Amniotic epithelial cell (primary cell): ENCODE measurements at regions not wholly inside any gene's neighbourhood (a gene's known extent, or its start where the extent isn't known, plus 50 kb on each side); places are given as distances from the start of the nearest gene placed in this dataset.
"Not testable (repeated sequence)": the region's sequence is repeated elsewhere in the genome, so short reads cannot be mapped to it uniquely, and the experiment has no call there.

Source experiments
- DNase-seq: peaks from one replicate; pipeline ENCODE4 v3.0.0-alpha.2; 2010; ENCODE audit warnings: low read depth

DNA sequence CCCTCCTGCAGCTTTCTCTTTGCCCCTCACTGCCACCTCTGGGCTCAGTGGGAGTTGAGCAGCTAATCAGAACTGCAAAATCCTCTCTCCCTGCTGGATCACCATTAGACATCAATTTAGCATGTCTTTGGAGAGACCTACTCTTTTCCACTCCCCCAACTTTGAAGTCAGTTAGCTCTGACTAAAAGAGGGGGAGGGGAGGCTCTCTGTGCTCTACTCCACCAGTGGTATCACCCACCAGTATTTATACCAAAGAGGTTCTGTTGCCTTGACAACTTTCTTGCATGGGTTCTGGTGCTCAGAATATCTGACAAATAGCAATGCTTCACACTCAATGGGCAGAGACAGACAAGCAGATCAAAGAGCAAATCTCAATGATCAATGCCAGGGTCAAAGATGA is 146.2 kb upstream of the ROPN1 start:
- no peak for DNase-seq

DNA sequence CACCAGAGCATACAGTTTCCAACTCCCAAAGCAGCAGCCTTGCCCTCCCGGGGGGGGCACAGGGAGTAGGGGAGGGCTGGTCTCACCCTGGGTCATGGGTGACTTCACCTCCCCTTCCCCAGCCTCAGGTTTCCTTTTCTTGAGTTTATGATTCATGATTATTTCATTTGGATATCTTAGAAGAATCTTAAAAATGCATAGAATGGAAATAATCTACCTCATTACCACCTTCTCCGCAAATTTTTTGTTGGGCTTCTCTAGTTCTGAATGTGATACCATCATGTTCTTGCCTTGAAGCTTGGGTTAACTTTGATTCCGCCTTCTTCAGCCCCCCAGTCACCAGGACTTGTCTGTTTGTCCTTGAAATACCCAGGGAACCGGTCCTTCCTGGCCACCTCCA is 148.8 kb upstream of the ROPN1 start:
- DNase-seq, result peak; percentile 2

DNA sequence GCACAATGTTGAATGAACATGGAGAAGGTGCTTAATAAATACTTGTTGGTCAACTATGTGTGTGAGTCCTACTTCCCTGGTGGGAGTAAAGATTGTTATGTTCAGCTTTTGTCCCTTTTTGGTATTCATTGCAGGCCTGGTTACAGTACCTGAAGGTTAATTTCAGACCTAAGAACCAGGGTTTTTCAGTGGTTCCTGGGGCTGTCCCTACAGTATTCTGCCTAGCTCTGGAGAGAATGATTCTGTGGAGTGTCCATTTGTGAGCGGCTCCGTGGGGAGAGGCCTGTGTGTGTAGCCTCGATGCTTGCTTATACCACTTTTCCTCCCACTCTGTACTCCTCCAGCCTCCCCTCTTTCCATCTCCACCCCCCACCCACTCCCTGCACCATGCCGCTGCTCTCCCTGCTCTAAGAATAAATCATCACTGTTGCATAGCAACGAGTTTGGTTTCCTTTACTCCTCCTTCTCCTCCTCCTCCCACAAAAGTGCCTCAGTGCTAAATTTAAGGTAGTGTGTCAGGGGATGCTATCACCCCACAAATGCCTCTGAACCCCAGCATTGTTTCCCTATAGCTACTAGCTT is 150.6 kb upstream of the ROPN1 start:
- peak; percentile 3 for DNase-seq

DNA sequence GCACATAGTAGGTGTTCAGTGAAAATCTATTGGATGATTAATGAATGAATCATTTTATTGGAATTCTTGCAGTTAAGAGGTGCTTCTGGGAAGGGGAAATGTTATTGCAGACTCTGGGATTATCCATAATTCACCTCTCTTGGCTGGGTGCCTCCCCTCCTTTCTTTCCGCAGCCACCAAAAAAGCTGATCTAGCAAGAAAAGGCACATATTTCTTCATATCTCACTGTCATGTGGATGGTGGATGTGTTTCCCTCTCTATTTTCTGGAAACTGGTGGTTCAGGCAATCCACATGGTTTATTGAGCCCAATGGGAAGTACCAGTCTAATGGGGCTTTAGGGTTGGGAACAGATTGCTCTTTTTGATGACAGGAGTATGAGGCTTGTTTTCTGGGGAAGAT is 151.1 kb upstream of the ROPN1 start:
- no peak for DNase-seq

DNA sequence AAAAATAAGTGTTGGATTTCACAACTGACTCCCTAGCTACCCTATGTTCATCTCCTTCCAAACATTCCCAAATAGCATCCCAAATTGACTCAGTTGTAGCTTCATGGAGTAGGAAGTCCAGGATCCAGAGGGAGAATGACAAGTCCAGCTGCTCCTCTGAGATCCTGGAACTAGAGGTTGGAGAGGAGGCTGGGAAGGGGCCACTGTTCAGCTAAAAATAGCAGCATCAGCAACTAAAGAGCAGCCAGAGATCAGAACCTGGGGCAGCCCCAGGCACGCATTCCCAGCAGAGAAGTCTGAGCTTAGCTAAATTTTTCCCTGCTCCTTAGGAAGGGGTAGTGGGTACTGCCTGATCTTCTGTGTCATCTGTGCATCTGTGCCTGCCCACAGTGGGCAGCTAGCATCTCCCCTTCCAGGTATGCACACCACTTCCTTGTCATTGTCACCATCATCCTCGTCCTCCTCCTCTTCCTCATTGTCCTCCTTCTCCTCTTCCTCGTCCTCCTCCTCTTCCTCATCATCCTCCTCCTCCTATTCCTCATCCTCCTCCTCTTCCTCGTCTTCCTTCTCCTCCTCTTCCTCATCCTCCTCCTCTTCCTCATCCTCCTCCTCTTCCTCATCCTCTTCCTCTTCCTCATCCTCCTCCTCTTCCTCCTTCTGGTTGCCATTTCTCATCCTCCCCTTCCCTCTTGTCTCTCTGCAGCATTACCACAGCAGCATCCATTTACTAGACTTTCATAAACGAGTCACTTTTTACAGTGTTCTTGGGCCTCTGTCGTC is 152.3 kb upstream of the ROPN1 start:
- no peak for DNase-seq

DNA sequence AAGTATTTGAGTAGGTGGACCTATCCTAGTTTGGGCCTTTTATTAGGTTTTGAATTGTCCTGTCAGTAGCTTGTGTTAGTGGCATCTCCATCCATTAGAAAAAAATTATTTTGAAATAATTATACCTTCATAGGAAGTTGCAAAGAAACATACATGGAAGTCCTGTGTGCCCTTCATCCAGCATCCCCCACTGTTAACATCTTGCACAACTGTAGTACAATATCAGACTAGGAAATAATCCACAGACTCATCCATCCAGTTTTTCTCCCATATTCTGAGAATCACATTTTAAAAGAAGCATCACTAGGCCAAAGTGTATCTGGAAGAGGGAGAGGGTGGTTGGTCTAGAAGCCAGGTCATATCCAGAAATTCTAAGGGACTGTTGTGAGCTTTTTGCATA is 155.5 kb upstream of the ROPN1 start:
- no peak for DNase-seq

DNA sequence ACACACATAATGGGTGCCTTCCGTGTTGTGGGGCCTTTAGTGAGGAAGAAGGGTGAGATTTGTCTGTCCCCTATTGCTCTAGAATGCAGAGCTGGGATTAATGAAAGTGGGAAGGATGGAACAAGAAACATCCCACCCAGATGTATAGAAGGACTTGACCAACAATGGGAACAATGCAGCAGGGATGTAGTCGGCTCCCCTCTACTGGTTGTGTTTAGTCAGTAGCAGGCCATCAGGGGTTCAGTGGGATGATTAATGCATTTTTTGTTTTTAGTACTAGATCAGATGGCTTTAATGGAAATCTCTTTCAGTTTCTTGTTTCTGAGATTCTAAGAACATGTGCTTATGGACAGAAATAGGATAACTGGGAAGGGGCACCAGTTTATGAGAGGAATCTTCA is 156.0 kb upstream of the ROPN1 start:
- no peak for DNase-seq

DNA sequence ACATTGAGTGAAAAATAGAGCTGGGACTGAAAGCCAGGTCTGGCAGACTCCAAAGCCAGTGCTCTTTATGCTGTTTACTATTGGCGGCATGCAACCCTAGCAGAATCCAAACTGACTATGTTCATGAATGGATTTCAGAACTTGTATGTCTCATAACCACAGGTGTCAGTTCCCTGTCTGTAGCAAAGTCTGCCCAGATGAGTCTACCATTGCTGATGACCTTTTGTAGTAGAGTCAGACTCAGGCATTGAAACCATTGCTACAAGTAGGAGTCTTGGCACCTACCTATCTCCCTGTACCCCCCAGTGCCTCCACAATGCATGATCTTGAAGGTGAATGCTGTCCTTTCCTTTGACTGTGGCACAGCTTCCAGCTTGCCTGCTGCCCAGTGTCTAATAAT is 157.2 kb upstream of the ROPN1 start:
- DNase-seq, result no peak

DNA sequence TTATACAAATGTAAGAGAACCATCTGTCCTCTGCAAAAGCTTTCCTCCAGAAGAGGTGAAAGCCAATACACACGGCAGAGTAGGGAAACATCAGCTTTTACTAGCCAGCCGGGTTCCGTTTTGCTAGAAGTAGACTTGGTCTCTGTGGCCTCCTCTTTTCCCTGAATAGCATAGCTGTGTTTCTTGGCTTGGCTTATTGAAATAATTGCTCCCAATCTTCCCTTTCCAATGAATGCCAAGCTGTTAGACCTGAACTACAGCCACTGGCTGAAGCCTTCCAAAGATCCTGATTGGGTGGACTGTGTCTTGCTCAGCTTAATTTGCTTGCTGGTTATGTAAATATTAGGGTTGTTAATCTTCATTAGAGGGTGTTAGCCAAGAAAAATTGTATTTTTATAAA is 157.8 kb upstream of the ROPN1 start:
- no peak for DNase-seq

DNA sequence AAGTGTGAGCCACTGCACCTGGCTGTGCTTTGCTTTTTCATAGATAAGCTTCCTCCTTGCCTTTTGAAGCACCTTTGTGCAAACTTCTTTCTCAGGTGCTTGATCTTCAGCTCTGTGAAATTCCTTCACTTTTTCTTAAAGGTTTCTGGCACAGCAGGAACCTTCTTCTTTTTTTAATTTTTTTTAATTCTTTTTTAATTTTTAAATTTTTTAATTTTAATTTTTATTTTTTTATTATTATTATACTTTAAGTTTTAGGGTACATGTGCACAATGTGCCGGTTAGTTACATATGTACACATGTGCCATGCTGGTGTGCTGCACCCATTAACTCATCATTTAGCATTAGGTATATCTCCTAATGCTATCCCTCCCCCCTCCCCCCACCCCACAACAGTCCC is 161.0 kb upstream of the ROPN1 start:
- not testable (repeated sequence) for DNase-seq

DNA sequence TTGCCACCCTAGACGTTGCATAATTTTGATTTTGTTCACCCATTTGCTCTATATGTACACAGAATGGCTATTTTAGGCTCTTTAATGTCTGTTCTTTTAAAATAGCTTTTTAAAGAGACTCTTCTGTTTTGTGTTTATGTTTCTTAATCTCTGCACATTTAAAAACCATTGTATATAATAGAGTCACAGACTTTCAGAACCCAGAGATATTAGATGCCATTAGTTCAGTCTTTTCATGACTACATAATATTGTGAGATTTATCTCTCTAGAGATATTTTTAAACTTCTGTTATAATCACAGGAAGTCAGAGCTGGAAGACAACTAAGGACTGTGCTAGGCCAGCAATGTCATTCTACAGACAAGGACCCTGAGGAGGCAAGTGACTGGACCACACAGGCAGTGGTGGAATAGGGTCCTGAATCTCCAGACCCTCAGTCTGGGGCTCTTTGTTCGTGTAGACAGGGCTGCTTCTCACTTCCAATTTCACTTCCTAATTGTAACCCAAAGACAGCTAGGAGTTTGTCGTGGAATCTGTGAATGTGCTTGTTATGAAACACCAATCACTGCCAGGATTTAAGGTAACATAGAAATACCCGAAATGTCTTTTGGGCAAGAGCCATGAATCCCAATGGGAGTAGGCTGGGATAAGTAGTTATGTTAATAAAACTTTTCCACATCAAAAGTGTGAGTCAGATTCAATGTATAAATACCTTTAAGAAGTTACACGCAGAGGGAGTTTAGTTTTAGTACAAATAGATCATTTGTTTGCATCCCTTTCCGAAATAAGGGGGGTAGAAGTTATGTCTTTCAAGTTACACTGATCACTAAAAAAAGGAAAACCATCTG is 165.2 kb upstream of the ROPN1 start:
- DNase-seq, result no peak

DNA sequence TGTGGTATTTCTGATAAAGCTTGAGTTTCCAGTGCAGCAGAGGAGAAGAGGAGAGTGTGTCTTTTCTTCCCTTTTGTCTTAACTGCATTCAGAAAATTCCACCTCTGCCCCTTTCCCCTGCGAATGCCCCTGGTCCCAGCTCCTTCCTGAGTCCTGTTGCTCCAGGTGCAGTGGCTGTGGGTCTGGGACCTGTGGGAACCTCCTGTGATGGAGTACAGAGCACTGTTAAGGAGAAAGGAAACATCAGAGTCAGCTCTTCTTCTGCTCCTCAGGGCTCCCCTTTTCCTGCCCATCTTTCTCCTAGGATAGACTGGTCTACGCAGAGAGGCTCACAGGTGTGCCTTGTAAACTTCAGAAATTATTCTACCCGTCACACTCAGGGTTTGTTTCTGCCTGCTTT is 165.8 kb upstream of the ROPN1 start:
- DNase-seq, result no peak

DNA sequence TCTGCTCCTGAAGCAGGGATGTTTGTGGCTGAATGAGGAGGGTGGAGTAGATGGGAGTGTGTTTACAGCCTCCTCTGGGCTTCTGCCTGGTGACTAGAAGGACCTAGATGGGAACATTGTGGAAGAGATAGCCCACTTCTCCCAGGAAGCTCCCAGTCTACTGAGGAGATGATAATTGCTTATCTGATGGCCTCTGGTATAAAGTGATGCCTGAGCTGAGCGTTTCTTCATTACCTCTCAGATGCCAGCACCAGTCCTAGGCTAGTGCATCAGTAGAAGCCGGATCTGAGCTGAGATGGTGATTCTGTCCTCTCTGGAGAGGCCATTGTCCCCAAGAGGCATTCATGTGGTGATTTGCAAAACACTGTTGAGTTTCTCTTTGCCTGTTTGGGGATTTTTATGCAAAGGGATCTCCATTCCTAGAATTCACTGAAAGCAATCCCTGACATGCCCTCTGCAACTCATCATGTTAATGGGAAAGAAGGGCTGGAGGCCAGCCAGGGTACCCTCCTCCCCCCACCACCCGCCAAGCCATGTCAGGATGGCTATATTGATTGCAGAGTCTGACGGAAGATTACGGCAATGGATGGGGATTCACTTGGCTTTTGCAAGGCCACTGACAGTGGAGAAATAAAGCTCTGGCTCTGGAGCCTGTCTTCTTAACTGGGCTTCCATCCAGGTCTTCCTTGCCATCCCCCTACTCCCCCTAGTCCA is 166.4 kb upstream of the ROPN1 start:
- DNase-seq, result peak; percentile 21

DNA sequence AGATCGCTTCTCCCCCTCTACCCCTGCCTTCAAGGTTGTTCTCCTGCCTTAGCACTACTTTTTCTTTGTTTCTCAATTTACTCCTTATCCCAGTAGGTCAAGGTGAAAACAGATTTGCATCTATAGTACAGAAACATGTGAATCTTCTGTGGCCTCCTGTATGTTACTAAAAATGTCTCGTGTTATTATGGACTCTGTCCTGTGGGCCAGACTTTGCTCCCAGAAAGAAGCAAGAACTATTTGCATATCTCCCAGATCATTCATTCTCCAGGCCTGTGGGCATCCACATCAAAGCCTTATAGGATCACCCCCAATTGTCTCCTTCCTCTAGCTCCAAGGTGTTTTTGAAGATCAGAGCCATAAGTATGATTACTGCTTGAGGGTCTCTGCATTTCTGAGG is 169.5 kb upstream of the ROPN1 start:
- DNase-seq, result no peak

DNA sequence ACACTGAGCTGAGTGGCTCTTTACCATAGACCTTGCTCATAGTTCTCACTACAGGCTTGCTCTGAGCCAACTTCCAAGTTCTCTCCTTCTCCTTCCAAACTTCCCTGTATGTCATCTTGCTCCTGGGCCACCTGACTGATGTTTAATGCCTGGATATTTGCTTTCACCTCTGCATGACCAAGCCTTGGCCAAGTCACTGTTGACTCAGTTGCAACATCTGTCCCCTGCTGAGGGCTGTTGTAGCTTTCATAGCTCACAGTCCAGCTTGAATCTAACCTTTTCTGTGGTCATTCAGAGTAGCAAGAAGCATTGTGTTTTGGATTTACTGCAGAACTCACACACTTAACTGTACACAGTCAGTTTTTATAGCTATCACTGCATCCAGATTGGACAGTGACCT is 171.8 kb upstream of the ROPN1 start:
- DNase-seq, result no peak

DNA sequence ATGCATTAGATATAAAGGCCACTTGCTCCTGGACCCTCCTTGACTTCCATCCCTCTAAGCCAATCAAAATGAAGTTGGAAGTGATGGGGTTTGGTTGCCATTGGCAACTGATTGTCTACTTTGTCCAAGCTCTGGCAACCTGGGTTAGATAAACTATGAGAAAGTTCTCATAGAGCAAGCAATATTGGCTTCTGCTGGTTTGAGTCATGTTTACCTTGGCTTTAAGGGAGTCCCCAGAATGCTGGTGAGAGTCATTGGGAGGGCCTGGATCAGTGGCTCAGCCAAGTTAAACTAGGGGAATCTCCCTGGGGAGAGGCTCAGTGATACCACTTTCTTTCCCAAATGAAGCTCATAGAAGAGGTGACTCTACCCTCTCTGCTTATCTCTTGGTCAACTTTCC is 176.3 kb upstream of the ROPN1 start:
- DNase-seq, result no peak

DNA sequence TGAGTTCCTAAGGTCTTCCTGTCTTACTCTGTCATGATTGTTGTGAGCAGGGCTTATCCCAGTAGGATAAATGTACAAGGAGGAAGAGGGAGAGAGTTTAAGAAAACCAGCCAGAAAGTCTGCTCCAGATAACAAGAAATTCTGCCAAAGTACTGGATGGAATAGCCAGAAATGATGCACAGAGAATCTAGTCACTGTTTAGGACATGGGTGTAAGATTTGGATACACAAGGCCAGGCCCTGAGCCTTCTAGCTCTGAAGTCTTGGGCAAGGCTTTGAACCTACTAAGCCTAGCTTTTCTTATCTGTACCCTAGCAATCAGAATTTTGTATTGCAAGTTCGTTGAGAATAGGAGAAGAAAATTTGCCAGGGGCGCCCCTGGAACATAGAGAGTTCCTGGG is 180.4 kb upstream of the ROPN1 start:
- no peak for DNase-seq

DNA sequence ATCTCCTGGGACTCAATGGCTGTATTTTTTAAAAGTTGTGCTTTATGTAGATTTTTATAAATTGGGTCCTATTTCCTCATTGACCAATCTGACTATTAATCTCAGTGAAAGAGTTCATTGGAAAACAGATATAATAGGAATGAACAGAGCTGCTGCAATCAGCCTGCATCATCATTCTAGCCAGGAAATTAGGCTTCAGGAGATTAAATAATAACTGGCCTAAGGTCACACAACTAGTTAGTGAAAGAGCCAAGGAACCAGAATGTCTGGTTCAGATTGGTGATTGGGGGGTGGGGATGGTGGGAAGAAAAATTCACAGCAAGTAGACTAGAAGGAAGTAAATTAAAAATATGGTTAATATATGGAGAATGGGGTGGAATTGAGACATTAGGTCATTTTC is 180.9 kb upstream of the ROPN1 start:
- no peak for DNase-seq

DNA sequence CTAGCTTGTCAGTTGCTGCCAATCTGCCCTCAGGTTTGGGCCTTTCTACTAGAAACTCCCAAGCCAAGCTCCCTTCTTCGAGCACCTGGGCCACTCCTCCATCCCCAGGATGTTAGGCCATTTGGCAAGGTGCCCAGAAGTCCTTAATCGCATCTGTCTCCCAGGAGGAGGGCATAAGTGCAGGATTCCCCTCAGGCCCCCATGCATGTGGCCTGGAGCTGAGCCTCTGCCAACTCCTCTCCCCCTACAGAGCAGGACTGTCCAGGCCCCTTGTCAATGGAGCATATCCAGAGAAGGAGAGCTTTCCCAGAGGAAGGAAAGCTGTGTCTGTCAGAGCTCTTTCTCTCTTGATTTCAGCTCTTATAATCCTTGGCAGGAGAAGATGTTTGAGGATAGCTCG is 182.6 kb upstream of the ROPN1 start:
- no peak for DNase-seq

DNA sequence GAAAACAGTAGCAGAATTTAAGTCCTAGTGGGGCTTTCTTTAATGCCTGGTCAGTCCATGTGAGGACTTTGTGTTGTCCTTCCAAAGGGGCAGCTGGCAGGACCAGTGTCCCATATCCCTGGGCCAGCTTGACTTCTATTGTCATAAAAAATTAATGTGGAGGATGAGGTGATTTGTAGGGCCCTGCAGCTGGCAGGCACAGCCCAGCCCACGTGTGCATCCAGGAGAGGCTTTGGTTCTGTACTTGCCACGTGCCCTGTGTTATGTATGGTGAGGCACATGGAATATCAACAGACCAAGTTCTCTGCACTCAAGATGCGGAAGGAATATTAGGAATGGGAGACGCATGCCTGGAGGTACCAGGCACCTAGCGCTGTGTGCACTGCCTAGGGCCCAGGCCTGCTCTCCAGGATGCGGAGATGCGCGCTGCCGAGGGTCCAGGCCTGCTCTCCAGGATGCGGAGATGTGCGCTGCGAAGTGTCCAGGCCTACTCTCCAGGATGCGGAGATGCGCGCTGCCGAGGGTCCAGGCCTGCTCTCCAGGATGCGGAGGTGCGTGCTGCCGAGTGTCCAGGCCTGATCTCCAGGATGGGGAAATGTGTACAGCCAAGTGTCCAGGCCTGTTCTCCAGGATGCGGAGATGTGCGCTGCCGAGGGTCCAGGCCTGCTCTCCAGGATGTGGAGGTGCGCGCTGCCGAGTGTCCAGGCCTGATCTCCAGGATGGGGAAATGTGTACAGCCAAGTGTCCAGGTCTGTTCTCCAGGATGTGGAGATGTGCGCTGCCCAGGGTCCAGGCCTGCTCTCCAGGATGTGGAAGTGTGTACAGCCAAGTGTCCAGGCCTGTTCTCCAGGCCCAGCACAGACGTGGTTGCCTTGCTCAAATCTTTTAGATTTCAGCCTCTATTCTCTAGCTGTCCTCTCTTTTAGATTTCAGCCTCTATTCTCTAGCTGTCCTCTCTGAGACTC is 183.3 kb upstream of the ROPN1 start:
- no peak for DNase-seq

DNA sequence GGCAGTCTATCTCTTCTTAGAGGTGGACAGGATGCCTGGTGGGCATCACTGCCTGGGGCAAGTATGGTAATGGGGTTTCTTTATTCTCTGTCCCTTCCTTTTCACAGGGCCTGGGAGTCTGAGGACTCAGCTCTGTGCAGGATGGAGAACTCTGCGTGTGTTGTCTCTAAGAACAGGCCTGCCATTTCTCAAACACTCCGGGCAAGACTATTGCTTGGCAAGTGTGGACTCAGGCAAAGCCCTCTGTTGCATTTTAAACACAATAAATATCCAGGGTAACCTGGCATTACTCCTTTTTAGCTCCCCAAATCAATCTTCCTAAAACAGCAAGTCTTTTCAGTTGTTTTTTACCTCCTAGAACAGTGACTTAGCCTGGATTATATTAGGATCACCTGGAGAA is 185.1 kb upstream of the ROPN1 start:
- DNase-seq, result no peak
